Neural progenitor cell (in vitro differentiated cells): ENCODE measurements at regions not wholly inside any gene's neighbourhood (a gene's known extent, or its start where the extent isn't known, plus 50 kb on each side); places are given as distances from the start of the nearest gene placed in this dataset.

Source experiments
- CTCF ChIP-seq: fragments of 200-600 bp; sonication (generic); IDR thresholded peaks from 2 replicates; pipeline ENCODE4 v1.5.1; 2017; ENCODE audit warnings: antibody characterized with exemption, mild to moderate bottlenecking
- EZH2 ChIP-seq: fragments of 200-600 bp; sonication (generic); IDR thresholded peaks from 2 replicates; pipeline ENCODE4 v1.6.1; 2017; ENCODE audit warnings: antibody characterized with exemption, mild to moderate bottlenecking, moderate library complexity

GRCh38 chr10:57706576-57707299 is 561.0 kb downstream of the IPMK start:
- TF ChIP-seq CTCF = no peak
- TF ChIP-seq EZH2 = no peak
